Uterus (tissue), 3 donors: ENCODE measurements at regions not wholly inside any gene's neighbourhood (a gene's known extent, or its start where the extent isn't known, plus 50 kb on each side); places are given as distances from the start of the nearest gene placed in this dataset.

Experiments used
- DNase-seq, 2 donors: peaks; one replicate each; pipeline ENCODE4 v3.0.0-alpha.2; 2019 to 2020
- H3K27ac ChIP-seq, 2 donors: fragments of 200-600 bp; sonication (generic); 1 replicate in 1 of 2; 2 replicates in 1 of 2; pipeline ENCODE4 v1.5.1; 2016 to 2018
- H3K27me3 ChIP-seq, 2 donors: fragments of 200-600 bp; sonication (generic); one replicate each; pipeline ENCODE4 v1.5.1; 2018 to 2019; ENCODE audit warnings: control low read depth in 1 of 2
- H3K36me3 ChIP-seq, 2 donors: fragments of 200-600 bp; sonication (generic); one replicate each; pipeline ENCODE4 v1.5.1; 2019; ENCODE audit warnings: control low read depth in 1 of 2
- H3K4me1 ChIP-seq, 2 donors: fragments of 200-600 bp; sonication (generic); one replicate each; pipeline ENCODE4 v1.5.1; 2018 to 2019; ENCODE audit warnings: control low read depth in 1 of 2
- H3K4me3 ChIP-seq, 2 donors: fragments of 200-600 bp; sonication (generic); 1 replicate in 1 of 2; 2 replicates in 1 of 2; pipeline ENCODE4 v1.5.1; 2018 to 2019; ENCODE audit warnings: mild to moderate bottlenecking in 1 of 2
- H3K9me3 ChIP-seq, 2 donors: fragments of 200-600 bp; sonication (generic); one replicate each; pipeline ENCODE4 v1.5.1; 2019; ENCODE audit warnings: control low read depth in 1 of 2
- CTCF ChIP-seq, 4 experiments: fragments of 200-600 bp in 2 of 4; fragments of 450-650 bp in 2 of 4; sonication (generic) in 2 of 4; IDR thresholded peaks; one replicate each; pipeline ENCODE4 v1.5.1; 2016 to 2019; ENCODE audit warnings: antibody characterized with exemption in 4 of 4, mild to moderate bottlenecking in 2 of 4, moderate library complexity in 1 of 4
- POLR2A ChIP-seq, 2 donors: fragments of 450-650 bp; IDR thresholded peaks; one replicate each; pipeline ENCODE4 v1.6.1; 2016; ENCODE audit warnings: antibody characterized with exemption in 2 of 2, mild to moderate bottlenecking in 1 of 2, moderate library complexity in 1 of 2
- intact Hi-C: fragments of 100-400 bp; cut with DNase I; formaldehyde crosslinking; loops from one replicate; pipeline ENCODE4 v1.15.1; 2023; ENCODE audit warnings: low total_unique reads
- donor health status: DM: yes; HTN: yes; CAD: no.

- Histone ChIP-seq H3K4me3 (no peak overlapping the region), H3K27me3 (no peaks in the 10 kb centered on the region), H3K9me3 (no peaks in the 10 kb centered on the region), H3K4me1 (peaks cover 0 to 6% of the 10 kb centered on the region in 2 donors), H3K36me3 (no peaks in the 10 kb centered on the region), H3K27ac (no peak overlapping the region)
- DNase-seq, result no peak
- TF ChIP-seq POLR2A (IDR thresholded peaks at IDR 0.05), result no peak
- TF ChIP-seq CTCF (IDR thresholded peaks at IDR 0.05), result no peak
- intact Hi-C loops, result no loop called here
Observed at GRCh38 chr9:86792136-86792535, 155.2 kb downstream of the GAS1 start.

GRCh38 chr9:86790805-86791204, 156.5 kb downstream of the GAS1 start:
- H3K36me3 ChIP-seq, result no peaks in the 10 kb centered on the region
- H3K4me3 ChIP-seq, result no peak overlapping the region
- H3K27me3 ChIP-seq, result no peaks in the 10 kb centered on the region
- no peak for TF ChIP-seq POLR2A (IDR thresholded peaks at IDR 0.05)
- TF ChIP-seq CTCF (IDR thresholded peaks at IDR 0.05), result no peak
- DNase-seq, result no peak
- H3K9me3 ChIP-seq, result no peaks in the 10 kb centered on the region
- H3K4me1 ChIP-seq, result no peaks in the 10 kb centered on the region
- no peak overlapping the region for H3K27ac ChIP-seq
- intact Hi-C loops, result no loop called here

- intact Hi-C loops, result no loop called here
Observed at GRCh38 chr9:86788456-86788855, 158.8 kb downstream of the GAS1 start.

GRCh38 chr9:86783884-86784283, 163.4 kb downstream of the GAS1 start:
- Histone ChIP-seq H3K4me3 (no peak overlapping the region), H3K9me3 (no peaks in the 10 kb centered on the region), H3K4me1 (no peaks in the 10 kb centered on the region), H3K27me3 (no peaks in the 10 kb centered on the region), H3K27ac (no peak overlapping the region), H3K36me3 (no peaks in the 10 kb centered on the region)
- no peak for TF ChIP-seq CTCF (IDR thresholded peaks at IDR 0.05)
- TF ChIP-seq POLR2A (IDR thresholded peaks at IDR 0.05), result no peak
- no peak for DNase-seq
- intact Hi-C loops, result no loop called here

More at GRCh38 chr9:86788456-86788855, 158.8 kb downstream of the GAS1 start:
- Histone ChIP-seq H3K27ac (no peak overlapping the region), H3K27me3 (no peaks in the 10 kb centered on the region), H3K36me3 (no peaks in the 10 kb centered on the region), H3K9me3 (no peaks in the 10 kb centered on the region), H3K4me1 (no peaks in the 10 kb centered on the region), H3K4me3 (no peak overlapping the region)
- DNase-seq, result no peak
- no peak for TF ChIP-seq CTCF (IDR thresholded peaks at IDR 0.05)
- no peak for TF ChIP-seq POLR2A (IDR thresholded peaks at IDR 0.05)

GRCh38 chr9:86782831-86783230, 164.5 kb downstream of the GAS1 start:
- intact Hi-C loops, result no loop called here
- no peak overlapping the region for H3K27ac ChIP-seq
- H3K9me3 ChIP-seq, result no peaks in the 10 kb centered on the region
- no peak for TF ChIP-seq CTCF (IDR thresholded peaks at IDR 0.05)
- no peak for TF ChIP-seq POLR2A (IDR thresholded peaks at IDR 0.05)
- no peak overlapping the region for H3K4me3 ChIP-seq
- H3K4me1 ChIP-seq, result no peaks in the 10 kb centered on the region
- no peaks in the 10 kb centered on the region for H3K36me3 ChIP-seq
- no peaks in the 10 kb centered on the region for H3K27me3 ChIP-seq
- DNase-seq, result no peak
